ENCODE measurements at regions not wholly inside any gene's neighbourhood (a gene's known extent, or its start where the extent isn't known, plus 50 kb on each side); places are given as distances from the start of the nearest gene placed in this dataset.
A peak's percentile ranks its signal among the peaks of the same experiment; 100 is the strongest.

DNA sequence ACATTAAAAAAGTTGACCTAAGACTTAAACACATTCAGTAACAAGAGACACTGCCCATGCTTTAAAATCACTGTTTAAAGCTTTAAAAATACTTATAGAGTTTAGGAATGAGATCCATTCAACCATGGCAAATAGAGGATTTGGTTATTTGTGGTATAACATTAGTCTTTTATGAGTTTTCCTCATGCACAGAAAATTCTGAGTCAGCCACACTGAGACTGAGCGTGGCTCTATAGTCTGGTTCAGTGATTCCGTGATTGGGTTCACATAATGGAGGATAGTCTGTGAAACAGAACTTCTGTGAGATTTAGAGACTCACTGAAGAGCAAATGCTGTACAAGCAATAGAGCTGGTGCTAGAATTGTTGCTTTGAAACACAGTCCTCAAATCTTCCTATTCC is 1502.4 kb upstream of the PIK3C3 start:
- DNase-seq (ENCODE audit: low read depth), result peak; percentile 28

GRCh38 chr18:40450751-40451150 is 1504.3 kb upstream of the PIK3C3 start:
- no peak for DNase-seq (ENCODE audit: low read depth)

GRCh38 chr18:40447820-40448219 is 1507.2 kb upstream of the PIK3C3 start:
- DNase-seq (ENCODE audit: low read depth), result no peak

GRCh38 chr18:40440088-40440487 is 1514.9 kb upstream of the PIK3C3 start:
- DNase-seq (ENCODE audit: low read depth), result no peak

DNA sequence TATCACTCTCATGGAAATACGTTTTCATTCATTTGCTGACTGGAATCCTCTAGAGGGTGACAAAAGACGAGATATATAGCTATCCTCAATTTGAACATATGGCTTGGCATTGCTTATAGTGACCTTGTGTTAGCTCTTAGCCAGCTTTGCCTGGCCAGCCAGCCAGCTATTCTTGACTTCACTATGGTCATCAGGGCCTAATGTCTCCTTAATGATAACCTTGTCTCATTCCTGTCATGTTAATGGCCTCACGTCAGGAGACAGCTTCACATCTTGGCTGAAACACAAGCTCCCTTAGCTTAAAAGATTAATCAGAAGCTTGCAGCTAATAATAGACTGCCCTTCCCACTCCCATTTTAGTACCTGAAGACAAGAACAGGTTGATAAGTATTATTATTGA is 1517.5 kb upstream of the PIK3C3 start:
- DNase-seq (ENCODE audit: low read depth), result no peak

- no peak for DNase-seq (ENCODE audit: low read depth)
These were observed 1523.7 kb upstream of the PIK3C3 start for GRCh38 chr18:40431071-40431985.

- no peak for DNase-seq (ENCODE audit: low read depth)
These were observed 1531.7 kb upstream of the PIK3C3 start for GRCh38 chr18:40423291-40423690.

DNA sequence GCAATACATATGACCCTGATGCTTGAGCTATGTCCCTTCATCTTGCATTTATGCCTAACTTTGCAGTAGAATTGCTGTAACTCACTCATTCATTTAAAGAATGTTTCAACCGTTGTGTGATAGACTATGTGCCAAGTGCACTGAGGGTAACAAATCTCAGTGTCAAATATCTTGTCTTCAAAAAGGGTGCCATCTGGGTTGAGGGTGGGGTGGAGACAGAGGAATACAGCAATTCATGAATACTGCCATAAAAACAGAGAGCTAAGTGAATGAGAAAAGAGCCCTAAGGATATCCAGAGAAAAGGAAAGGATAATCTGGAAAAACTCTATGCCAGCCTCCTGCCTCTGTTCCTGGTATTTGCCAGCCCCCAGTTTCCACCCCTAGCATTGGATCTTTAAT is 1534.4 kb upstream of the PIK3C3 start:
- no peak for DNase-seq (ENCODE audit: low read depth)

- DNase-seq (ENCODE audit: low read depth), result no peak
These were observed 1537.5 kb upstream of the PIK3C3 start for GRCh38 chr18:40417501-40417900.

DNA sequence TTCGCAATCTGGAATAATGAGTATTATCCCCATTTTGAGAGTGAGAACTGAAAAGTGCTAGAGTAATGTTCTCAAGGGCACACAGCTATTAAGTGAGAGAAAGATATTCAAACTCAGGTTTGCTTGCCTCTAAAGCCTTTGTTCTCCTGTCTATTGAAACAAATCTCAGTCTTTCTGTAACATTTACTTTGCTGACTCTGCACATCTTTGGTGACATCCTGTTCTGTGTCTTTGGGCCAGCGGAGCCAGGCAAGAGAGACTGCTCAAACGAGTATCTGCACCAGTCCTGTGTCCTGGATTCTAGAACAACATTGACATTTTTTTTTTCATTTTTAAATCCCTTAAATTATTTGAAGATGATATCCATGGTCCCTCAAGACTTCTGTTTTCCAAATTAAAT is 1539.2 kb upstream of the PIK3C3 start:
- DNase-seq (ENCODE audit: low read depth), result no peak

DNA sequence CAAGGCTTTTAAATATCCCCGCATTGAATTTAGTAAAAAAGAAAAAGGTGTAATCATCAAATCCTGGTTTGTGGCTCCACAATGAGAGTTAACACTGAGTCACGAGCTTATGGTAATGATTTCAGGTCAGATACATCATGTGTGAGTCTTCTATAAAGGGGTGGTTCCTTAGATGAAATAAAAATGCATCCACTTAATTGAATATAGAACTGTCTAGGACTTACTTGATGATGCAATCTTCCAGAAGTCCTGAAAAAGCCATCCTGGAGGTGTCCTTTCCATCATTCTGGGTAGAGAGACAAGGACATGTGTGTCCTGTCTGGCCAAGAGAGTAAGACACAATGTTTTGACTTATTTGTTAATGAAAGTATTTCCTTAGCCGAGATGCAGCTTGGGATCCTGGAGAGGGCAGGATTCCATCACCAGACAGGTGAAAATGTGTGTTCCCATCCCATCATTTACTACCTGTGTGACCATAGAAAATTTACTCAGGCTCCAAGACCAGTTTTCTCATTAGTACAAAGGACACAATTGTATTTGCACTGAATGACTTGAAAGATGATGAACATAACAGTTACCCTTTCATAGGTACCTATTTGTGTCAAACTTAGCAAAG is 1539.8 kb upstream of the PIK3C3 start:
- DNase-seq (ENCODE audit: low read depth), result no peak

DNA sequence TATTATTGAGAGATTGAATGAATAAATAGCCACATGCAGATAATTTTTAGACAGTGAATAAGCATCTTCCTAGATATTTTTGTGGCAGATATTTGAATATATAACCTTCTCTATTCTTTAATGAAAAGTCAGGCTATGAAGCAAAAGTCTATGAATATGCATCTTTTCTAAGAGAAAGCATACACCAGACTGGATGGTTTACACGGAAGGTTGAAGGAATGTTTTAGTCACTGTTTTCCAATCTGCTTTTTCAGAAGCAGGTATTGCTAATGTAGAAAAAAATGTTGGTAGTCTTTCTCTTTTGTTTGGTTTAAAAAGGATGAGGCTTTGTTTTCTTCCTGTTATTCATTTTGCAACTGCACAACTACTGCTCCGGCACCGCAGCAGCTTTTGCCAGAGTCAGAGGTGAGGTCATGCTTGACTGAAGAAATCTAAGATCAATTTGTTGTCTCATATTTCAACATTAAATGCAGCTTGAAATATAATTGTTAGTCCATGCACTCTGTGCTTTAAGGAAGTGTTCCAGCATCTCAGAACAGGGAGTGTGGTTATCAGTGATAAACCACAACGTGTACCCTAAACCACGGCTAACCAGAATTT is 1540.8 kb upstream of the PIK3C3 start:
- peak; percentile 1 for DNase-seq (ENCODE audit: low read depth)

DNA sequence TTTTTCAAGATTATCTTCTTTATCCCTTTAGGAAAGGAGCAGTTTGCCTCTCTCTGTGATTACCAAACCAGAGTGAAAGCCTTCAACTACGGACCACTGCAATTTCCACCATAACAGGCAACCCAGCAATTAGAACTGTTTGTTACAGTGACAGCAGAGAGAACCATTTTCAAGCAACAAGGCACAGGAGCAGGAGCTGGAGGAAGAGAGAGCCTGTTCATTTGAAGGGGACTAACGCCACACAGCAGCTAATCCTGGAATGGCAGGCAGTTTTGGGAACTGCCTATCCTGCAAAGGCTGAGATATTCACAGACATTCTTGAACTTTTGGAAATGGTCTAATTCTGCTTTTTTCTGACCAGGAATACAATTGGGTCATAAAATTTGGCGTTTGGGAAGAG is 1541.9 kb upstream of the PIK3C3 start:
- no peak for DNase-seq (ENCODE audit: low read depth)

- DNase-seq (ENCODE audit: low read depth), result no peak
These were observed 1542.6 kb upstream of the PIK3C3 start for GRCh38 chr18:40412410-40412809.

DNA sequence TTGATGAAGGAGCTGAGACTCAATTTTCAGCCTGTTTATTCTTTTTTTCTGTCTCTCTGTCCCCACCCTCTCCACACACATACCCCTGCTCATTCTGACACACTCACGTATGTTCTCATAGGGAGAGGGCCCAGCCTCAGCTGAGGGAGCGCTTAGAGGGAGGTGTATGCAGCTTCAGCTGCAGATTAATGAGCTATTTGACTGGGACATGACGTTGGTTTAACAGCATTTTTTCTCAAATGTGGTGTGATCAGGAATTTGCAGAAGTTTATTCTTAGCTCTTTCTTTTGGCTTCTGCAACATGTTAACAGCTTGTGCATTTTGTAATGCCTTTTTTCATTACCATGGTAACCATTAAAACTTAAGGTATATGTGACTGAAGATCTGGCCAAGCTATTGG is 1547.1 kb upstream of the PIK3C3 start:
- no peak for DNase-seq (ENCODE audit: low read depth)

DNA sequence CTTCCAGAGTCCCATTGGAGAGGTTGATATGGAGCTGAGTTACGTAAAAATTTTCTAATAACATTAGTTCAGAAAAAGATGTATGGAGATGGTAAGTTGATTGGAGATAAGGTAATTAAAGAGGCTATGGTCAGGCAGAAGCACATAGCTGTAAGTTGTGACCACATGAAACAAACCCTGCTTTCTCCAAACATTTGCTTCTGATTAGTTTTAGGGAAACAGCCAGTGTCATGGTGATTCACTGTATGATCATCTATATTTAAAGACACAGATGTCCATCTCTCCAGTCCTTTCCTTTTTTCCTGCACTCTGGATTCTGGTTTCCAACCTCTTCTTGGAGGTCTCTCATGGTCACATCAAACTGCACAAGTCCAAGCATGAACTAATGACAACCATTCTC is 1550.8 kb upstream of the PIK3C3 start:
- DNase-seq (ENCODE audit: low read depth), result no peak

DNA sequence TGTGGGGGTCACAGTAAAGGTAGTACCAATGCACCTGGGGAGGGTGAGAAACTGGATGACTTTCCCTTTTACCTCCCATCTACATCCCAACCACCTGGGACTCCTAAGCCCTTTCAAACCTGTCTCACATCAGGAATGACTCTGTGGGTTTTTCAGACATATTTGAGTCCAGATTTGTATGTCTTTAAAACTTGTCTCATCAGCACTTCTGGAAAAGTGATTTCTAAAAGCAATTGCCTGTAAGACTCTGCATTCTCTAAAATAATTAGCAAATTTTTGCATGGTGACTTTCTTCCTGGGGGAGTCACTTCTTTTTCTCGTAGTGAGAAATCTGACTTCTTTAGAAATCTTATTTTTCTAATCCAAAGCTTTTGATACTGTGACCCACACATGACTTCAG is 1553.0 kb upstream of the PIK3C3 start:
- DNase-seq (ENCODE audit: low read depth), result no peak

DNA sequence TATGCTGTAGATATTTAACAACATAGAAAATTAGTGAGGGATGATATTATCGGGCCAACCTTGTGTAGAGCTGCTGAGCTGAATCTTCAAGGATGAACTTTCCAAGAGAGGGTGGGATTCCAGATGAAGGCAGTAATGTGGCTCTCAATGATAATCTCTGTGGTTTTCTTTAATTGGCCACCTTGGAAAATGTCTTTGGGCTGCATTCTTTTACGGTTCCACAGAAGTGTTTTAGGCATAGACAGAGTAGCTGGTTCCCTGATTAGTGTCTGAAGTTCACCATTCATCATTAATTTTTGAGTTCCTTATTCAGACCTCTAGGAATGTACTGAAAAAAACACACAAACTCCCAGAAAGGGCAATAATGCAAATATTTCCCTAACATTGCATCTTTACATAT is 1566.9 kb upstream of the PIK3C3 start:
- no peak for DNase-seq (ENCODE audit: low read depth)

DNA sequence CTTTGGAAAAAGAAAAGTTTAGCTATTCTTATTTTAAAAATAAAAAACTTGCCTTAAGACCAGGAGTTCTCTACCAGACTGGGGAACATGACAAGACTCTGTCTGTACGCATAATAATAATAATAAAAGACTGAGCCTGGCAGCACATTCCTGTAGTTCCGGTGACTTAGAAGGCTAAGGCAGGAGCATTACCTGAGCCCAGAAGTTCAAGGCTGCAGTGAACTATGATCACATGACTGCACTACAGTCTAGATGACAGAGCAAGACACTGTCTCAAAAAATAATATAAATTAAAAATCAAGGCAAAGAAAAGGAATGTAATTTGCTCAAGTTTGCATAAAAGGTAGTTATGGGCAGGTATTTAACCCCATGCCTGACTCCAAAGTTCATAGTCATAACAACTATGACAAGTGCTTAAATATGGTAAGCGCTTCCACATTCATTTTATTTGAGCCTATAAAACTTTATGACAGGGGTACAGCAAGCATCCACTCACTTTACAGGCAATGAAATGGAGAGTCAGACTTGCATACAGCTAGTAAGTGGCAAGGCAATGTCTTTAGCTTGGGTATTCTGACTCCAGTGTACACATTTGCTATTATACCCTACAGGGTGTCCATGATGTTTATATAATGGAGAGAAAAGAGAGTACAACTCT is 1567.8 kb upstream of the PIK3C3 start:
- no peak for DNase-seq (ENCODE audit: low read depth)

DNA sequence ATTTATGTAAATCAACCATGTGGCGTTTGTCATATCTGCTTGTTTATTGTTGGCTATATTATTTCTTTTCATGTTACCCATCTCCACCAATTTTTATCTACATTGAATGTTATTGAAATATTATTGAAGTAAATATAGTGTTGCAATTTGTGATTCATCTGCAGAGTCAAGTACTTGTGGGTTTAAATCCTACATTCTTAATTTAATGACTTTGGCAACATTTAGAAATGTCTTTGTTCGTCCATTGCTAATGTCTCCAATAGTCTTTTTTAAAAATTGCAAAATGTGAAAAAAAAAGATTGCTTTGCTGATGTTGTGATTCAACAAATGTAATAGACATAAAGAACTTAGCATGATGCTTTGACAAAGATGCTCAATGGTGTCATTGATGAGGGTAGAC is 1572.8 kb upstream of the PIK3C3 start:
- DNase-seq (ENCODE audit: low read depth), result no peak

- peak; percentile 4 for DNase-seq (ENCODE audit: low read depth)
These were observed 1574.2 kb upstream of the PIK3C3 start for GRCh38 chr18:40380686-40381439.

- DNase-seq (ENCODE audit: low read depth), result no peak
These were observed 1579.2 kb upstream of the PIK3C3 start for GRCh38 chr18:40375837-40376236.
